ENCODE measurements at regions not wholly inside any gene's neighbourhood (a gene's known extent, or its start where the extent isn't known, plus 50 kb on each side); places are given as distances from the start of the nearest gene placed in this dataset.

DNA sequence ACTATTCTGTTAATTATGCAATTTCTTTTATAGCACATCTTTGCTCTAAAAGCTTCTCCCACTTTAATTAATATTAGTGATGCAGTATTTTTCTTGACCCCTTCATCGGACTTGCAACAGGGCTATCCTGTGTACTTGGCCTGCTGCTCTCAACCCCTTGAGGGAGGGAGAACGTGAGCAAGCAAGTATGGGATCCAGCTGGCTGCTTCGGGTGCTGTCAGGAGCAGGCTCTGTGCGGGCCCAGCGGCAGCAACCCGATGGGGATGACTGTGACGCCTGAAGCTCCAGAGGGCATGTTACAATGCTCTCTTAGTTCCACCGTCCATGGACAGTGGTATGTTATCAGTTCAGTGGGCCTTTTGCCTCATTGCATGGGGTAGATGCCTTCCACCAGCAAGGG lies 519.8 kb upstream of the CITED2 start:
- no peak for TF ChIP-seq MTA3 (IDR thresholded peaks at IDR 0.05; ENCODE audit: borderline replicate concordance)
- TF ChIP-seq, protein P1, sequence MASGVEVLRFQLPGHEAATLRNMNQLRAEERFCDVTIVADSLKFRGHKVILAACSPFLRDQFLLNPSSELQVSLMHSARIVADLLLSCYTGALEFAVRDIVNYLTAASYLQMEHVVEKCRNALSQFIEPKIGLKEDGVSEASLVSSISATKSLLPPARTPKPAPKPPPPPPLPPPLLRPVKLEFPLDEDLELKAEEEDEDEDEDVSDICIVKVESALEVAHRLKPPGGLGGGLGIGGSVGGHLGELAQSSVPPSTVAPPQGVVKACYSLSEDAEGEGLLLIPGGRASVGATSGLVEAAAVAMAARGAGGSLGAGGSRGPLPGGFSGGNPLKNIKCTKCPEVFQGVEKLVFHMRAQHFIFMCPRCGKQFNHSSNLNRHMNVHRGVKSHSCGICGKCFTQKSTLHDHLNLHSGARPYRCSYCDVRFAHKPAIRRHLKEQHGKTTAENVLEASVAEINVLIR (CRISPR knock-in tag; IDR thresholded peaks at IDR 0.05), result no peak
- TF ChIP-seq, protein P2, sequence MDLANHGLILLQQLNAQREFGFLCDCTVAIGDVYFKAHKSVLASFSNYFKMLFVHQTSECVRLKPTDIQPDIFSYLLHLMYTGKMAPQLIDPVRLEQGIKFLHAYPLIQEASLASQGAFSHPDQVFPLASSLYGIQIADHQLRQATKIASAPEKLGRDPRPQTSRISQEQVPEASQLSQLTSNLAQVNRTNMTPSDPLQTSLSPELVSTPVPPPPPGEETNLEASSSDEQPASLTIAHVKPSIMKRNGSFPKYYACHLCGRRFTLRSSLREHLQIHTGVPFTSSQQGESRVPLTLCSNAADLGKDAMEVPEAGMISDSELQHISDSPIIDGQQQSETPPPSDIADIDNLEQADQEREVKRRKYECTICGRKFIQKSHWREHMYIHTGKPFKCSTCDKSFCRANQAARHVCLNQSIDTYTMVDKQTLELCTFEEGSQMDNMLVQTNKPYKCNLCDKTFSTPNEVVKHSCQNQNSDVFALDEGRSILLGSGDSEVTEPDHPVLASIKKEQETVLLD (IDR thresholded peaks at IDR 0.05), result no peak
- TF ChIP-seq, protein P3, sequence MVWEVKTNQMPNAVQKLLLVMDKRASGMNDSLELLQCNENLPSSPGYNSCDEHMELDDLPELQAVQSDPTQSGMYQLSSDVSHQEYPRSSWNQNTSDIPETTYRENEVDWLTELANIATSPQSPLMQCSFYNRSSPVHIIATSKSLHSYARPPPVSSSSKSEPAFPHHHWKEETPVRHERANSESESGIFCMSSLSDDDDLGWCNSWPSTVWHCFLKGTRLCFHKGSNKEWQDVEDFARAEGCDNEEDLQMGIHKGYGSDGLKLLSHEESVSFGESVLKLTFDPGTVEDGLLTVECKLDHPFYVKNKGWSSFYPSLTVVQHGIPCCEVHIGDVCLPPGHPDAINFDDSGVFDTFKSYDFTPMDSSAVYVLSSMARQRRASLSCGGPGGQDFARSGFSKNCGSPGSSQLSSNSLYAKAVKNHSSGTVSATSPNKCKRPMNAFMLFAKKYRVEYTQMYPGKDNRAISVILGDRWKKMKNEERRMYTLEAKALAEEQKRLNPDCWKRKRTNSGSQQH (CRISPR knock-in tag; IDR thresholded peaks at IDR 0.05), result no peak
- TF ChIP-seq ETV6 (IDR thresholded peaks at IDR 0.05; ENCODE audit: borderline replicate concordance in 1 of 2, low read depth in 2 of 2, low read length in 1 of 2), result no peak
- no peak for TF ChIP-seq ETV6 (CRISPR knock-in tag; IDR thresholded peaks at IDR 0.05; ENCODE audit: borderline replicate concordance)
- TF ChIP-seq TCFL5 (CRISPR knock-in tag; conservative IDR thresholded peaks at IDR 0.05), result no peak
- TF ChIP-seq ZNF197 (CRISPR knock-in tag; IDR thresholded peaks at IDR 0.05; ENCODE audit: low read depth), result no peak
- TF ChIP-seq, protein P4, sequence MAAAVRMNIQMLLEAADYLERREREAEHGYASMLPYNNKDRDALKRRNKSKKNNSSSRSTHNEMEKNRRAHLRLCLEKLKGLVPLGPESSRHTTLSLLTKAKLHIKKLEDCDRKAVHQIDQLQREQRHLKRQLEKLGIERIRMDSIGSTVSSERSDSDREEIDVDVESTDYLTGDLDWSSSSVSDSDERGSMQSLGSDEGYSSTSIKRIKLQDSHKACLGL (CRISPR knock-in tag; IDR thresholded peaks at IDR 0.05; ENCODE audit: borderline replicate concordance, poor library complexity, severe bottlenecking), result no peak
- no peak for TF ChIP-seq HCFC1 (IDR thresholded peaks at IDR 0.05; ENCODE audit: low read depth, low read length)
- FAIRE-seq, result no peak

More for the DNA sequence above, 519.8 kb upstream of the CITED2 start:
- BruUV-seq (replicated peaks), result no TSS peak
- intact Hi-C loops (cut with micrococcal nuclease), result no loop called here
- Histone ChIP-seq H3K27me3 (ENCODE audit: control insufficient read depth in 2 of 2, insufficient read depth in 2 of 2, low read length in 2 of 2) (no peaks in the 10 kb centered on the region), H3K4me2 (ENCODE audit: insufficient read depth, low read length) (no peak overlapping the region), H2AFZ (ENCODE audit: low read depth, low read length) (peak overlapping the region; percentile 37; the same call in 1 of the 2 replicates), H3K27ac (ENCODE audit: extremely low read depth, low read depth, low read length) (no peak overlapping the region), H3K9ac (ENCODE audit: insufficient read depth in 1 of 2, low read depth in 2 of 2, low read length in 2 of 2) (no peak overlapping the region), H3K79me2 (ENCODE audit: control insufficient read depth, insufficient read depth, low read length) (no peaks in the 10 kb centered on the region), H4K20me1 (replicated peaks; ENCODE audit: control insufficient read depth, insufficient read depth, low read length) (no peaks in the 10 kb centered on the region), H3K9me3 (replicated peaks; ENCODE audit: control insufficient read depth, insufficient read depth, low read depth, low read length) (no peaks in the 10 kb centered on the region), H3K9me1 (ENCODE audit: control insufficient read depth, insufficient read depth, low read length) (no peaks in the 10 kb centered on the region), H3K4me1 (replicated peaks in 1 of 2; ENCODE audit: control insufficient read depth in 2 of 2, insufficient read depth in 2 of 2, low read length in 2 of 2) (no peaks in the 10 kb centered on the region), H3K36me3 (ENCODE audit: control insufficient read depth, insufficient read depth, low read length) (no peaks in the 10 kb centered on the region), H3K4me3 (no peak overlapping the region)
- in situ Hi-C loops (cut with MboI), result no loop called here
- no peak for DNase-seq (ENCODE audit: extremely low read depth in 1 of 4, low spot score in 3 of 4)
- peak; percentile 66 for ATAC-seq
- CTCF ChIA-PET (ENCODE audit: low intra/inter-chr PET ratio), result no interaction called here
- POLR2A ChIA-PET, result no interaction called here
- WGBS (ENCODE audit: insufficient coverage, low coverage, missing lambda C conversion rate), result 37% methylated on average over 8 of the region's 8 CpGs

All from K562 (cell line).